ENCODE measurements at regions not wholly inside any gene's neighbourhood (a gene's known extent, or its start where the extent isn't known, plus 50 kb on each side); places are given as distances from the start of the nearest gene placed in this dataset.
"Not testable (repeated sequence)": the region's sequence is repeated elsewhere in the genome, so short reads cannot be mapped to it uniquely, and the experiment has no call there.

DNA sequence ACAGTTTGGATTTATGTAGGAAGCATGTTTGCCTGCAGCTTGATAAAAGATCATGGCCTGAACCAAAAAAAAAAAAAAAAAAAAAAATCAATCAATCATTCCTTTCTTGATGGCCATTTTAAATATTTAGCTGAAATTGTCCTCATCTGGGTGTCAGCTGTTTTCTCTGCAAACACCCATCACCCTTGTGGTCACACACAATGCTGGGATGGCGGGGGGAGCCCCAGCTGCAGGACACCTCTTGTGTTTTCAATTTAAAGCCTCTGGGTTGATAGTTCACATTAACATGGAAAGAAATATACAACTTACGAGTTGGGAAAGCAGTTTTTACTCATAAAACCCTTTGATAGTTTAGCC is 160.4 kb downstream of the ZFP64 start:
- H3K4me3 ChIP-seq (replicated peaks in 1 of 2; ENCODE audit: low read depth in 2 of 2, low read length in 2 of 2), result no peak overlapping the region
- no peak for DNase-seq (ENCODE audit: low read depth in 2 of 2)
- TF ChIP-seq, protein P1, sequence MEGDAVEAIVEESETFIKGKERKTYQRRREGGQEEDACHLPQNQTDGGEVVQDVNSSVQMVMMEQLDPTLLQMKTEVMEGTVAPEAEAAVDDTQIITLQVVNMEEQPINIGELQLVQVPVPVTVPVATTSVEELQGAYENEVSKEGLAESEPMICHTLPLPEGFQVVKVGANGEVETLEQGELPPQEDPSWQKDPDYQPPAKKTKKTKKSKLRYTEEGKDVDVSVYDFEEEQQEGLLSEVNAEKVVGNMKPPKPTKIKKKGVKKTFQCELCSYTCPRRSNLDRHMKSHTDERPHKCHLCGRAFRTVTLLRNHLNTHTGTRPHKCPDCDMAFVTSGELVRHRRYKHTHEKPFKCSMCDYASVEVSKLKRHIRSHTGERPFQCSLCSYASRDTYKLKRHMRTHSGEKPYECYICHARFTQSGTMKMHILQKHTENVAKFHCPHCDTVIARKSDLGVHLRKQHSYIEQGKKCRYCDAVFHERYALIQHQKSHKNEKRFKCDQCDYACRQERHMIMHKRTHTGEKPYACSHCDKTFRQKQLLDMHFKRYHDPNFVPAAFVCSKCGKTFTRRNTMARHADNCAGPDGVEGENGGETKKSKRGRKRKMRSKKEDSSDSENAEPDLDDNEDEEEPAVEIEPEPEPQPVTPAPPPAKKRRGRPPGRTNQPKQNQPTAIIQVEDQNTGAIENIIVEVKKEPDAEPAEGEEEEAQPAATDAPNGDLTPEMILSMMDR (IDR thresholded peaks at IDR 0.05; ENCODE audit: low read depth, low read length), result no peak

DNA sequence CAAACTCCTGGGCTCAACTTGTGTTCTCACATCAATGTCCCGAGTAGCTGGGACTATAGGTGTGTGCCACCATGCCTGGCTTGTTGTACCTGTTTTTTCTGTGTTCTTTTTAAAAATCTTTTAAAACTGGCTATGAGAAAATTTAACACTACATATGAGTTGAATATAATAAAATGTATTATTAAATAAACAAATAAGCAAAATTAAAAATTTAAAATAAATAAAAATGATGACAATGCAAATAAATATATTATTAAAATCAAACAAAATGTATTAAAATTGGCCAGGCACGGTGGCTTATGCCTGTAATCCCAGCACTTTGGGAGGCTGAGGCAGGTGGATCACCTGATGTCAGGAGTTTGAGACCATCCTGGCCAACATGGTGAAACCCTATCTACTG is 162.4 kb downstream of the ZFP64 start:
- not testable (repeated sequence) for H3K4me3 ChIP-seq (replicated peaks in 1 of 2; ENCODE audit: low read depth in 2 of 2, low read length in 2 of 2); DNase-seq (ENCODE audit: low read depth in 2 of 2)

DNA sequence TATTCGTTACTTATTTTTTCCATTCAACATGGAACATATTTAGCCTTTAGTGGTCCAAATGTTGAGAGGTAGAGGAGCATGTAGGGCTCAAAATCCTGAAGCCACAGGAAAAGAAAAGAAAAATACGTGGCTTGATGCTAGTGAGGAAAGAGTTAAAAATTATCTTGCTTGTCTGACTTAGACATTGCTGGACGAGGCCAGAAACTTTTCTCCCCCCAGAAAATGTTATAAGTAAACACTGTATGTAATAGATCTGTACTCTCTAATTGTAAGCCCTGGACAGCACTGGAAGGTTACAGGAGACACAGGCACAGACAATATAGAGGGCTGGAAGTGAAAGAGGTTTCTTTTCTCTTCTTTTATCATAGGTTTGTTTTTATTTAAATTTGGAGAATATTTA is 165.6 kb downstream of the ZFP64 start:
- TF ChIP-seq, protein P1 (IDR thresholded peaks at IDR 0.05; ENCODE audit: low read depth, low read length), result no peak
- DNase-seq (ENCODE audit: low read depth in 2 of 2), result peak in 1 of 2 donors; percentile 6

DNA sequence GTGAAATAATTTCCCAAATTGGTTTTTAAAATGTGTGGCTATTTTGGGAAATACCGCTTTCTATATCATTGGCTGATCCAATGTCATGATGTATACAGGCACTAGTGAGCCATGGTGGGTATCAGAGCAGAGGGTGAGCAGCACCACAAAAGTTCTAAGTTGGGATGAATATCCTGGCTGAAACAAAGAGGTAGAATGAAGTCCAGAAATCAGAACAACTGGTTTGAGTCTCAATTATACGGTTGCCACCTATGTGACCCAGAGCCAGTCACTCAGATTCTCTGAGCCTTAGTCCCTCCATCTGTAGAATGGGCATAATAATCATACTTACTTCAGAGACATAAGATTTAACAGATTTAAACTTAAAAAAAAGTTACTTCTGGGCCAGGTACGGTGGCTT is 172.3 kb downstream of the ZFP64 start:
- no peak overlapping the region for H3K4me3 ChIP-seq (replicated peaks in 1 of 2; ENCODE audit: low read depth in 2 of 2, low read length in 2 of 2)
- DNase-seq (ENCODE audit: low read depth in 2 of 2), result no peak
- TF ChIP-seq, protein P1 (IDR thresholded peaks at IDR 0.05; ENCODE audit: low read depth, low read length), result no peak

More for the DNA sequence above, 165.6 kb downstream of the ZFP64 start:
- no peak overlapping the region for H3K4me3 ChIP-seq (replicated peaks in 1 of 2; ENCODE audit: low read depth in 2 of 2, low read length in 2 of 2)

DNA sequence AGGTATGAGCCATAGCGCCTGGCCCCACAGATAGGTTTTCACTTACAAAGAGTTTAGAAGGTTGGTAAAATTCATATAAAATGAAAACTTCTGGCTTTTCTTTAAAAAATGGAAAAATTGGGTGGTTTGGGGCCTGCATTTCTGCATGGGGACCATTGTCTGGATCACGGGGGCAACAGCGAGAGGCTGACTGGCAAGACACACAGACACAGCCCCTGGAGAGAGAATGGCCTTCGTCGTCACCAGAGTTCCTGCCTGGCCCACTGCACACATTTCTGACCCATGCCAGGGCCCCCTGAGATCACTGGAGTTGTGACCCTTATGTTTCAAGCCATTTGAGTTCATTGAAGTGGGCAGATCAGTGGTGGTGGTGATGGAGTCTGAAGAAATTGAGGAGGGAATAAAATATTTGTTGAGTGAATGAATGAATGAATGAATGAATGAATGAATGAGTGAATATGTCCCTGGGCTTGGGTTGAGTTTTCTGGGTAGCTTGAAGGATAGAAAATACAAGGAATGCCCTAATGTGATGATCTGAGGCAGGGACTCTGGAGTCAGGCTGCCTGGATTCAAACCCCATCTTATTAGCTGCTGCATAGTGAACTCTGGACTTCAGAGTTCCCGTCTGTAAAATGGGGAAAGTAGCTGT is 173.8 kb downstream of the ZFP64 start:
- TF ChIP-seq, protein P1 (IDR thresholded peaks at IDR 0.05; ENCODE audit: low read depth, low read length), result no peak

DNA sequence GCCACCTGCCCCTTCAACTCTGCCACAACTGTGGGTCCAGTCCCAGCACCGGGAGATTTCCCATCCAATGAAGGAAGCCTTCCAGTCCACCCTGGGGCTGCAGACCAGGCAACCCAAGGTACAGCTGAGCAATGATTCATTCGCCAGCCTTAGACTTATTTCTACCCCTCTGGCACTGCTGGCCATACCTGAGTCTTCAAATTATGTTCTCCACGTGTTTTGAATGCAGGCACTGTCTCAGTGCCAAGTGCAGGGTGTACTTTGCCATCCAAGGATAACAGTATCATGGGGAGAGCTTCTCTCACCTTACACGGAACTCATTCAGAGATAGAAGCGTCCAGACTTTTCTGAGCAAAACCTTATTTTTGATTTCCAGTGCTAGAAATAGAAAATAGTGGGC is 175.6 kb downstream of the ZFP64 start:
- TF ChIP-seq, protein P1 (IDR thresholded peaks at IDR 0.05; ENCODE audit: low read depth, low read length), result no peak
- H3K4me3 ChIP-seq (replicated peaks in 1 of 2; ENCODE audit: low read depth in 2 of 2, low read length in 2 of 2), result no peak overlapping the region
- no peak for DNase-seq (ENCODE audit: low read depth in 2 of 2)

More for the DNA sequence above, 173.8 kb downstream of the ZFP64 start:
- DNase-seq (ENCODE audit: low read depth in 2 of 2), result no peak
- no peak overlapping the region for H3K4me3 ChIP-seq (replicated peaks in 1 of 2; ENCODE audit: low read depth in 2 of 2, low read length in 2 of 2)

DNA sequence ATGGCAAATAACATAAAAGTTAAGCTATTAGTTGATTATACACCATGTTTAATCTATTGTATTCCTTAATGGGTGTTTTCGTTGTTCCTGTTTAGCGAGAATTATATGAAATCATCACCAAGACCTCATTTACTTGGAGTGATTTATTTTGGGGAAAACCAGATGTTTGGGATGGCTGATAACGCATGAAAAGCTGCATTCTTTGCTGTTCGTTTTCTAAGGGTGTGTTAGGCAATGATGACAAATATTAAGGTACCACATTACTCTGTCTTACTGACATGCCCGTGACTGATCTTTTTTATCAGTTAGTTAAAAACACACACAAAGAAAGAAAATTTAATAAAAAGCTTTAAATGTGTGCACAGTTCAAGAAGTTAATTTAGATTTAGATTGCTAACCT is 176.4 kb downstream of the ZFP64 start:
- H3K4me3 ChIP-seq (replicated peaks in 1 of 2; ENCODE audit: low read depth in 2 of 2, low read length in 2 of 2), result no peak overlapping the region
- TF ChIP-seq, protein P1 (IDR thresholded peaks at IDR 0.05; ENCODE audit: low read depth, low read length), result no peak
- DNase-seq (ENCODE audit: low read depth in 2 of 2), result no peak

Measured in cardiac fibroblast (primary cell).